Hindlimb muscle (tissue), 1 donor: ENCODE measurements at regions not wholly inside any gene's neighbourhood (a gene's known extent, or its start where the extent isn't known, plus 50 kb on each side); places are given as distances from the start of the nearest gene placed in this dataset.

Source experiments
- DNase-seq: peaks from one replicate; pipeline ENCODE4 v3.0.0-alpha.2; 2013

GRCh38 chr10:31635415-31636065 lies 293.1 kb downstream of the ARHGAP12 start:
- no peak for DNase-seq

- no peak for DNase-seq
Measured at GRCh38 chr10:31635009-31635408, 293.6 kb downstream of the ARHGAP12 start.

GRCh38 chr10:31630861-31631567 lies 297.6 kb downstream of the ARHGAP12 start:
- no peak for DNase-seq

- DNase-seq = no peak
Measured at GRCh38 chr10:31625566-31625965, 303.1 kb downstream of the ARHGAP12 start.

GRCh38 chr10:31624611-31625010 lies 304.0 kb downstream of the ARHGAP12 start:
- no peak for DNase-seq

GRCh38 chr10:31623947-31624346 lies 304.7 kb downstream of the ARHGAP12 start:
- DNase-seq = no peak

DNA sequence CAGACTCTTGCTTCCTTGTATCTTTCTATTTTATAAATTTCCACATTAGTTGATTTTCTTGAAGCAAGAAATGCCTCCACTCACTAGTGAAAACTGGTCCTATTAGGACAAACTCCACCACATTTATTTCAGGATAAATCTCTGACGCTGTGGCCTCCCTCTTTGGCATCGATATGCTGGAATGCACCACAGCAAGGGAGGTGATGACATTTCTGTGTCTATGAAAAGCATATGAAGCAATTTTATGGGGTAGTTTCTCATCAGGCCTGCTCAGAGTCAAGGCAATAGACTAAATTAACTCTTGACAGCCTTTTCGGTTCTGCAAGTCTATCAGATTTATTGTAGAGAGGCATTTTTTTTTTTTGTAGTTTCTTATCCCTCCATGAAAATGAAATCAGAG lies 304.4 kb downstream of the ZEB1 start:
- peak; percentile 53 for DNase-seq

GRCh38 chr10:31622978-31623377 lies 304.0 kb downstream of the ZEB1 start:
- DNase-seq = peak; percentile 79

DNA sequence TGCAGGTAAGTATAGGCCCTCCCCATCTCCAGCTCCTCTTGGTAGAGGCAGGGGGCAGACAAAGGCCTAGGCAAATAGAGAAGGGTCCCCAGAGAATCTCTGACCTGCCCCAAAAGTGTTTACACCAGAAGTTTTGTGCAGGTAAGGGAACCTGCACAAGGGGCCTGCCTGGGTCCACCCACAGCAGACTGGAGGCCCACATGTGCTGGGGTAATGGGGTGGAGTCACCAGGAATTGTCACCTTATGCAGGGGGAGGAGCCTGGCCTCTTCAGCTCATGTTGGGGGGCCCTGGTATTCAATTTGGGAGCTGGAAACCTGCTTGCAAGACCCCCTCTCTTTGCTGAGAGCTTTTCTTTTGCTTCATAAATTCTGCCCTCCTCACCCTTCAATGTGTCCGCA lies 302.7 kb downstream of the ZEB1 start:
- no peak for DNase-seq

DNA sequence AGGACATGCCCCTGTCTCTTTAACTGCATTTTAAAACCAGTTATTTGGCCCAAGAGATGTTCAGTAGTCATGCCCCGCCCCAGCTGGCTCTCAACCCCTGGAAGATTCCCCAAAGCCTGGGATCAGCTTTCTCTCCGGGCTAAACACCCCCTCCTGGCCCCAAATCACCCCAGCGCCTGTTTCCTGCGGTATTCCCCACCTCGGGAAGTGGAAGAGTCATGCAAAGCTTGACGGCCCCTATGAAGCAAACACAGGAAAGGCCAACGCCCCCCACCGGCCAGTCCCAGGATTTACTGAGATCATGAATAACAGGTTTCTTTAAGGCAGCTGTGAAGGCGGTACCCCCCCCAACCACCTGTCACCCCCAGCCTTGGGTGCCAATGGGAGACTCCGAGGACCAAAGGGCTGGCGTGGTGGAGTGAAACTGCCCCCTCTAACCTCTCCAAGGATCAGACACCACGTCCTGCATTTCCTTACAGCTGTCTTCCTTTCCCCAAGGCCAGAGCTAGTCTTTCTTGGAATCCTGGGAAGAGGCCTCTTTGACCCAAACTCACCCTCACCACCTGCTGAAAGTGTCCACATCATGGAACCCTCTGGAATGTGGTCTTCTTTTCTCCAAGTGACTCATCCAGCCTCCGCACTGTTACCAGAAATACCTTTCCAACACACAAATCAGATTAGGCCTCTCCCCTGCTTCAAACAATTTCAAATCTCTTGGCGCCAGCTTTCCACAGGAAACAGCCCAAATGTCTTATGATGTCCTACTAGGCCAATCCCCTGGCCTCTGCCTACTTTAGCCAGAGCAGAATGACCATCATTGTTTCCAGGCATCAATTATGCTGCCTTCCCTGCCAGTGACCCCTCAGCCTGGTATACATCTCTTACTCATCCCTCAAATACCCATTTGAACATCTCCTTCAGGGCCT lies 301.5 kb downstream of the ZEB1 start:
- peak; percentile 85 for DNase-seq

DNA sequence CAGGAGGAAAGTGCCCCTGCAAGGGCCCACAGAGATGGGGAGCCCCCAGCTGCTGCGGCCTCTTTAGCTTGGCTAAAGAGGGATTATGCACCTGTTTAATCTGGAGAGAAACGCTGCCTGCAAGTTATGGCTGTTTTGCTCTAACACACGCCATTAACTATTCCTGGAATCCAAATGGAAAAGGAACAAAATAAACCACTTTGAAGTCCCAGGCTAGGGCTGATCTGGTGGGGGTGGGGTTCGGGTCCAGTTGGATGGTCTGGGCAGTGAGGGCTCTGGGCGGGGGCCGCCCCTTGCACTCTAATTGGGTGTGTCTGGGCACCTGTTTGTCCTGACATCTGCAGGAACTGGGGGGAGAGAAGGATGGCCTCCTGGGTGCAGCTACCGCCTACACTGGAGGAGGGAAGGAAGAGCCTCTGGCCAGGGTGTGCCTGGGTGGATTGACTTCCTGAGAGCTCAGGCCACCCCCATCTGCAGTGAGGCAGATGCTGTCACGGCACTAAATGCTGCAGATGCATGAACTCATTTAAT lies 300.6 kb downstream of the ZEB1 start:
- peak; percentile 45 for DNase-seq

- DNase-seq = peak; percentile 58
Measured at GRCh38 chr10:31618541-31619291, 299.7 kb downstream of the ZEB1 start.

DNA sequence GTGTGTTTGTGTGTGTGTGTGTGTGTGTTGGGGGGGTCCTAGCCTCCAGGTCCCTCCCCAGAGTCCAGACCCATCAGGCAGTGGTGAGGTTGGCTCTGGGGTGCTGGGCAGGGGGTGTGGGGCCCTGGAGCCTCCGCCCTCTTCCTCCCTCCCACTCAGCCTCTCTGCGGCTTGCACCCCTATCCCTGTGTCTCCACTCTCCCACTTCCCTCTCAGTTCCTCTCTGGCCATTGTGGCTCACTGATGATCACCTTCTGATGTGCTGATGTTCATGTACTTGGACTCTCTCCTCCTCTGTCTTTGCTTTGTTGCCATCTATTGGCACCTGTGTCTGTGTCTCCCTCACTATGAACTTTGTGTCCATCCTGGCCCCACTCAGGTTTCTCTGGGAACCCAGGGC lies 298.7 kb downstream of the ZEB1 start:
- no peak for DNase-seq

DNA sequence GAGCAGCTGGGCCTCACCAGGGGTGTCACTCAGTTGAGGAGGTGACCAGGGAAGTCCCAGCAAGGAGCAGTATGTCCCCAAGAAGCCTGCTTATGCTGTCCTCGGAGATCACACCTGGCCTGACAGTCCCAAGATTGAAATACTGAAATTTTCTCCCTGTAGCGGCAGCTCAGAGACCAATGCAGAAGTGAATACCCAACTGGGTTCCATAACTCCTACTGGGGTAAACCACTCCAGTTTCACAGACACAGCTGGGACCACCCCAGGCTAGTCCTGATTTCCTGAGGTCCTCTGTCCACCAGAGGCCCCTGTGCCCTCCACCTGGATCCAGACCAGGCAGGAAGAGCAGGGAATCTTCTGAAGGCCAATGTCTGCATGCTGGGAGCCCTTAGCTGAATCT lies 298.1 kb downstream of the ZEB1 start:
- DNase-seq = no peak

GRCh38 chr10:31615129-31615528 lies 296.1 kb downstream of the ZEB1 start:
- no peak for DNase-seq

- no peak for DNase-seq
Measured at GRCh38 chr10:31614611-31615010, 295.6 kb downstream of the ZEB1 start.

GRCh38 chr10:31612082-31612481 lies 293.1 kb downstream of the ZEB1 start:
- DNase-seq = no peak

GRCh38 chr10:31611161-31611560 lies 292.1 kb downstream of the ZEB1 start:
- DNase-seq = no peak

DNA sequence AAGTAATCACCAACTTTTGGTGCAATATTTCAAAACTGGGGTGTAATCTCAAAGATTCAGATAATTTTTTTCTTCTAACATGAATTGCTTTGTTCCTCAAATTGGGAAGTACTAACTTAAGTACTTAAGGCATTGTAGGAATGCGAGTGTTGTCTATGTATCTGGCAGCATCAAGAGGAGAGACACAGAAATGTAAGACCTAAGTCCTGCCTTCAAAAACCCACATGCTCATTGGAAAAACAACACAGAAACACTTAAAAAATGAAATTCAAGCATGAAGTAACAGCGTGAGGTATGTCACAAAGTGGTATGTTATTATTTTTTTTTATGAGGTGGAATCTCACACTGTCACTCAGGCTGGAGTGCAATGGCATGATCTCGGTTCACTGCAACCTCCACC lies 288.5 kb downstream of the ZEB1 start:
- no peak for DNase-seq

GRCh38 chr10:31606841-31607240 lies 287.8 kb downstream of the ZEB1 start:
- DNase-seq = no peak

- no peak for DNase-seq
Measured at GRCh38 chr10:31605861-31606525, 287.0 kb downstream of the ZEB1 start.

DNA sequence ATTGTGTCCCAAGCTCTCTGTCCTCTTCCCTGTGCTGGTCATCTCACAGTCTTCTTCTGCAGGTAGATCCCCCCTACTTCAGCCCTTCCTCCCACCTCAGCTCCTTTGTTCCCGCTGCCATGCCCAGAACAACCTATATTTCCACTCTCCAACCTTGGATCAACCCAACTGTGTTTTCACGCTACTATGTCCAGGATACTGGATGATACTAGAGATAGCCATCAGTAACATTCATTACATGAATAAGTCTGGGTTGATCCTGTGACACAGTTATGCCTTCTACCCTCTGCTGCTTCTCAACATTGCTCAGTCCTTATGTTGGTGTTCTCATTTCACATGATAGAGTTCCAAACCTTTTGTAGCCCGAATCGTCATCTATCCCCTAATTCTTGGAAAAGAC lies 286.4 kb downstream of the ZEB1 start:
- no peak for DNase-seq
